Activated T-helper 1 cell treated with anti-CD3 and anti-CD28 coated beads, Interleukin-12 subunit alpha, Interleukin-12 subunit beta, Interleukin-2, Interleukin-4 antibody, amounts not matched to agents 30 ng/mL and 10 ng/mL and 1 ng/mL, durations not matched to agents 14 hours and 24 hours and 36 hours (primary cell): ENCODE measurements at regions not wholly inside any gene's neighbourhood (a gene's known extent, or its start where the extent isn't known, plus 50 kb on each side); places are given as distances from the start of the nearest gene placed in this dataset.

Experiments
- DNase-seq: peaks from one replicate; pipeline ENCODE4 v3.0.0; 2021; ENCODE audit warnings: low spot score
- H3K27ac Mint-ChIP-seq: one replicate; pipeline ENCODE4 v1.8.0; 2021; ENCODE audit warnings: mild to moderate bottlenecking, mixed read lengths
- H3K27me3 Mint-ChIP-seq: one replicate; pipeline ENCODE4 v1.8.0; 2022; ENCODE audit warnings: mild to moderate bottlenecking, moderate library complexity, mixed read lengths; ENCODE audit not compliant: insufficient read depth
- H3K36me3 Mint-ChIP-seq: one replicate; pipeline ENCODE4 v1.8.0; 2021; ENCODE audit warnings: low read depth, mixed read lengths
- H3K4me1 Mint-ChIP-seq: one replicate; pipeline ENCODE4 v1.8.0; 2021; ENCODE audit warnings: low read depth, mixed read lengths
- H3K4me3 Mint-ChIP-seq: one replicate; pipeline ENCODE4 v1.8.0; 2021; ENCODE audit warnings: mild to moderate bottlenecking, moderate library complexity, mixed read lengths
- H3K9me3 Mint-ChIP-seq: one replicate; pipeline ENCODE4 v1.8.0; 2021; ENCODE audit warnings: mixed read lengths
- intact Hi-C: fragments of 100-400 bp; cut with micrococcal nuclease; formaldehyde crosslinking; loops from one replicate; pipeline ENCODE4 v1.15.1; 2024

DNA sequence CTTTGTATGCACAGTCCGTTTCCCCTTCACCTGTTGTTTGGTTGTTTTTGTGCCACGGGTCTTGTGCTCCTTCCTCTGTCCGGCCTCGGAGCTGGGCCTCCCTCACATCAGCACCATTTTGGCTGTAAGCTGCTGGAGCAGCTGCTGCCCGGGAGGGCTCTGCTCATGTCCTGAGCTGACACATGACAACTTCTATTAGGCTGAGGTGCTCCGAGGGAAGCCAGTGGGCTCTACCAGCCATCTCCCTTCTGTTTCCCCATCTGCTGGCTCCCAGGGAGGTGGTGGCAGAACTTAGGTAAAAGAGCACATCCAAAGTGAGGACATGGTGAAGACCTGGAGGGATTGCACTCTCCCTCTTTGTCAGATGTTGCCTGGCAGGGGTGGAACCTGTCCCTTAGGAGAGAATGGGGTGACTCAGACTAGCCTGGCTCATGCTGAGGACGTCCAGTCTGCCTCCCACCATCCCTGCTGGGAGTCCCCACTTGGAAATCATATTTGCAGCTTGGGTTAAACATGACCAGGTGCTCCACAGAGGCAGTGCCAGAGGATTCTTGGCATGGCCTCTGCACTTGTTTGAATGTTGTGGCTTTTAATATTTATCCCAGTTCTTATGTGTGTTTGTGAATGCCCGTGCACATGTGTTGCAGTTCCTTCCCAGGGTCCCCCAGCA is 49.8 kb upstream of the TNP1 start:
- no peak overlapping the region for H3K4me3 Mint-ChIP-seq
- DNase-seq, result no peak
- no peaks in the 10 kb centered on the region for H3K36me3 Mint-ChIP-seq
- no peaks in the 10 kb centered on the region for H3K9me3 Mint-ChIP-seq
- H3K4me1 Mint-ChIP-seq, result peaks cover 3% of the 10 kb centered on the region
- H3K27me3 Mint-ChIP-seq, result peaks cover 1% of the 10 kb centered on the region
- H3K27ac Mint-ChIP-seq, result no peak overlapping the region
- intact Hi-C loops, result no loop called here
